ENCODE measurements at regions not wholly inside any gene's neighbourhood (a gene's known extent, or its start where the extent isn't known, plus 50 kb on each side); places are given as distances from the start of the nearest gene placed in this dataset.
"Not testable (repeated sequence)": the region's sequence is repeated elsewhere in the genome, so short reads cannot be mapped to it uniquely, and the experiment has no call there.

- ATAC-seq, result no peak
Observed at GRCh38 chr3:59406943-59407342, 357.1 kb upstream of the CFAP20DC start.

GRCh38 chr3:59404851-59405250, 355.0 kb upstream of the CFAP20DC start:
- ATAC-seq, result no peak
- no peak for DNase-seq
- intact Hi-C loops (cut with DNase I), result no loop called here

More at GRCh38 chr3:59406943-59407342, 357.1 kb upstream of the CFAP20DC start:
- no peak for DNase-seq
- intact Hi-C loops (cut with DNase I), result no loop called here

DNA sequence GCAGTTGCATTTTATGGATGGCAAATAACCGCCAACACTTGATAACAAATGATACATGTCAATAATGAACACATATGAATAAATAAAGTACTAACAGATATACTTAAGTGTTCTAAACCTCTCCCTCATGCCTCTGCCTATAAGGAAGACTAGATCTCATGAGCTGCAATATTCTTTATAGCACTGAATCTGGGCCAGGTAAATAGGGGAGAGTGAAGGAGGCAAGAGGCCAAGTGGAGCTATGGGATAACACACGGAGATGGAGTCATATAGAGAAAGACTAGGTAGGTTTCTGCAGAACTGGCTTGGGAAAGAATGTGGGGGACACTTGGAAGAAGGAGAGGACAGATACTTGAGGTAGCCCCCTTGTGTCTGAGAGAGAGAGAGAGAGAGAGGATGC, 354.2 kb upstream of the CFAP20DC start:
- intact Hi-C loops (cut with DNase I), result no loop called here
- DNase-seq (no peak), ATAC-seq (no peak)

- intact Hi-C loops (cut with DNase I), result no loop called here
- no peak for DNase-seq
- ATAC-seq, result no peak
Observed at GRCh38 chr3:59401924-59402323, 352.1 kb upstream of the CFAP20DC start.

DNA sequence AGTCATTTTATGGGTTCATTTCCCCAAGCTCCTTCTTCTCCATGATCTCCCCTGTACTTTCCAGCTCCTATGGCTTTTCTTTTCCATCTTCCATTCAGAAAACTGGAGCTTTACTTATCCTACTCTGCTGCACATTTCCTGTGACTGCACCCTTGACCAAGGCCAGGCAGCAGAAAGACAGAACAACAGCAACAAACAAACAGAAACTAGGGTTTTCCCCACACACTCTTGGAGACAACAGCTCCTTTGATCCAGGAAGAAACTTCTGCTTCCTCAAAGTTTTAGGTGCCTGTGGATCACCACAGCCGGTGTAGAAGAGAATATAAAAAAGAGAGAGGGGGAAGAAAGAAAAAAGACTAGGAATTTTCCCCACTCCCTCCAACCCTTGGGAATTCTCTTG, 342.3 kb upstream of the CFAP20DC start:
- intact Hi-C loops (cut with DNase I), result no loop called here
- ATAC-seq (no peak), DNase-seq (no peak)

- no peak for ATAC-seq
- intact Hi-C loops (cut with DNase I), result no loop called here
Observed at GRCh38 chr3:59391131-59391530, 341.3 kb upstream of the CFAP20DC start.

GRCh38 chr3:59388555-59389270, 338.9 kb upstream of the CFAP20DC start:
- no peak for DNase-seq
- no peak for ATAC-seq
- intact Hi-C loops (cut with DNase I), result no loop called here

More at GRCh38 chr3:59391131-59391530, 341.3 kb upstream of the CFAP20DC start:
- no peak for DNase-seq

DNA sequence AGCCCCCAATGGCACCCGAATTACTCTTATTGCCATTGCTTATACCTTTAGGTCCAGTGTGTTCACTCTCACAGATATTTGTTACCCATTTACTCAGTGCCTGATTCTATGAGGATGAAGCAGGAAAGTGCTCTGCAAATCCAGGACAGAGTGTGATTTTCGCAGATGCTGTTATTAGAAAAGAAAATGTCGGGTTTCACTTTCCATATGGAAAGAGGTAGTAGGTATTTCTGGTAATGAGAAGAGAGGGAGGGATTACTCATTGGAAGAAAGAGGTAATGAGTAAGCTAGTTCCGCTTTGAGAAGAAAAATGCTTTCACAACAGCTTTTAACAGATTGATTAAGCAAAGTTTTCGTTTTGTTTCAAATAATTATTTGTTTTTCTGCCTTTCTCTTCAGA, 336.3 kb upstream of the CFAP20DC start:
- DNase-seq (no peak), ATAC-seq (no peak)
- intact Hi-C loops (cut with DNase I), result no loop called here

DNA sequence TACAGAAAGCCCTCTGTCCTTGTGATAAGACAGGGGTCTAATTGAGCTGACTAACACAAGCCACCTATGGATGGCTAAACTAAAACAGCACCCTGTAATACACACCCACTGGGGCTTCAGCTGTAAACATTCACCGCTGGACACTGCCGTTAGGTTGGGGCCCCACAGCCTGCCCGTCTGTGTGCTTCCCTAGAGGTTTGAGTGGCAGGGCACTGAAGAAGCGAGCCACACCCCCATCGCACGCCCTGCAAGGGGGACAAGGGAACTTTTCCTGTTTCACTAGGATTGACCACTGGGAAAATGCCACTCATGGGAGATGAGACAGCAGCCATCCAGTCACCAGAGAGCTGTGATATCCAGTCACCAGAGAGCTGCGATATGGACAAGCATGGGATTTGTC, 335.7 kb upstream of the CFAP20DC start:
- intact Hi-C loops (cut with DNase I), result no loop called here
- ATAC-seq (no peak), DNase-seq (no peak)

DNA sequence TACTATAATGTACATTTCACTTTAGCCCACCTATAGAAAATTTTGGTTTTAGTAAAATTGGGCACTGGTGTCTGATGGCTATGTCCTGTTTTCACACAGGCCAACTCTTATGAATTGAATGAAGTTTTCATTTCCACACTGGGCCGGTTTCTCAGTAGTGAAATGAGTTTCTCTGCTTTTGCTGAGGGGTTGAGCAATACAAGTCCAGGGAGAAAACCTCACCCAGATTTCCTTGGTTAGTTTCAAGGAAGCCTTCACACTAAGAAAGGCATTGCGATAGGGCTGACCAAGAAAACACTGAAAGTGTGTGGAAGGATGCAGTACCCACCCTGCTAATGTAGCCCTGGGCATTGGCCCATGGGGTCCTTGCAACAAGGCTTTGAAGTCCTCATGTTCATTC, 331.5 kb upstream of the CFAP20DC start:
- no peak for ATAC-seq
- DNase-seq, result no peak
- intact Hi-C loops (cut with DNase I), result no loop called here

GRCh38 chr3:59380146-59380545, 330.3 kb upstream of the CFAP20DC start:
- ATAC-seq (no peak), DNase-seq (no peak)
- intact Hi-C loops (cut with DNase I), result no loop called here

- DNase-seq (no peak), ATAC-seq (no peak)
- intact Hi-C loops (cut with DNase I), result no loop called here
Observed at GRCh38 chr3:59374818-59375211, 325.0 kb upstream of the CFAP20DC start.

DNA sequence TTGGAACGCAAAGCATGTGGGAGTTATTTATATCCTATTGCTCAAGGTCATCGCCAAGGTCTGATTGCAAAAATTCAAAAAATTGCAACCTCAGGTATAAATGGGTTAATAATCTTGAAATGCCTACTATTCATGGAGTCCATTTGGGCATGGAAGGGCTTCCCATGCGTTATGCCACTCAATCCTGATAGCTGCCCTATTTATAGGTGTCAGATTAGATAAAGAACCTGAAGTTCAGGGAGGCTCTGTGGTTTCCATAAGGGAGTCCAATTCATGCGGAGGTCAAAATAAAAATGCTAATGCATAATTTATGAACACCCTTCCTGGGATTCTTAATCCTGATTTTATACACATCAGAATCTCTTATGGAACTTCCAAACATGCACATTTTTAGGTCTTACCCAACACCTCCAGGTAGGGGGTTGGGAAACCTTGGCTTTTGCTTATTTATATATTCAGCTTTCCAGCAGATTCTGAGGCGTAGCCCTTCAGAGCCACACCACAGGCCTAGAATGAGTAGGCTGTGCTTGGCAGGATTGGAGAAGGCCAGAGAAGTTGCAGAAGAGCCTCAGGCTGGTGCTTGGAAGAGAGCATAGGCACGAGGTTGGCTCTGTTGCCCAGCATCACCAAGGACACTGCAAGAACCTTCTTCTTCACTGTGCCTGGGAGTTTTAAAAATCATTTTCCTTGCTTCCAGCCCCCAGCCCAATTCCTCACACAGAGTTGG, 324.4 kb upstream of the CFAP20DC start:
- intact Hi-C loops (cut with DNase I), result no loop called here
- ATAC-seq (no peak), DNase-seq (no peak)

DNA sequence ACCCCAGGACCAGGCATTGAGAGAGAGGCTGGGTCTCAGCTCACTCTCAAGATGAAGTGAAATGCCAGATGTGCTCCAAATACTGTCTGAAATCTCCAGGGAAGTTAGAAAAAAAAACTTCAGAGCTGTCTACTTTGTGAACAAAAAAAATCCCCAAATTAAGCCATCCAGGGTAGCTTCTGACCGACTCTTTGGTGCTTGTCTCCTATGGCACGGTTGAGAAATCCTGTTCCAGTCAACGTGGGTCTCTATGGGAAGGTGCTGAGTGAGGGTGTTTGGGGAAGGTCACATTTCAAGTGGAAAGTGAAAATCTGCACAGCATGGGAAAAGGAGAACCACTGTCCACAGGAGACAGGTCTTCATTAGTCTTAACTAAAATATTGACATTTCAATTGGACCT, 322.5 kb upstream of the CFAP20DC start:
- no peak for ATAC-seq
- DNase-seq, result no peak
- intact Hi-C loops (cut with DNase I), result no loop called here

- intact Hi-C loops (cut with DNase I), result no loop called here
- DNase-seq, result no peak
- no peak for ATAC-seq
Observed at GRCh38 chr3:59368900-59369675, 319.3 kb upstream of the CFAP20DC start.

DNA sequence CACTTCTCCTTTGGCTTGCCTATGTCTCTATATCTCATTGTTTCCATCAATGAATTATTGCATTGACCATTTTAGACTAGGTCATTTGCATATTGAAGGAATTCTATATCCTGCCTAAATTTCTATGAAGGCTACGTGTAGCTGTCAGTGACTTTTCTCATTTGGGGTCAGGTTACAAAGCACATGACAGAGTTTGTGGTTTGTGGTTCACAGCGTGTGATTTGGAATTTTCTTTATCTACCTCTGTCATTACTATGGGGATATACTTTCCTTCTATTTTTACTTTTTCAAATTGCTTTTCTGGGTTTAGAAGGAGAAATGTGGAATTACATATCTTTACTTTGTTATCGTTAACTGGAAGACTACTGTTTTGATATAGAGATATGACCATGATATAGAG, 317.3 kb upstream of the CFAP20DC start:
- no peak for DNase-seq
- intact Hi-C loops (cut with DNase I), result no loop called here
- ATAC-seq, result no peak

- intact Hi-C loops (cut with DNase I), result no loop called here
- no peak for DNase-seq
- ATAC-seq, result no peak
Observed at GRCh38 chr3:59366218-59366617, 316.4 kb upstream of the CFAP20DC start.

DNA sequence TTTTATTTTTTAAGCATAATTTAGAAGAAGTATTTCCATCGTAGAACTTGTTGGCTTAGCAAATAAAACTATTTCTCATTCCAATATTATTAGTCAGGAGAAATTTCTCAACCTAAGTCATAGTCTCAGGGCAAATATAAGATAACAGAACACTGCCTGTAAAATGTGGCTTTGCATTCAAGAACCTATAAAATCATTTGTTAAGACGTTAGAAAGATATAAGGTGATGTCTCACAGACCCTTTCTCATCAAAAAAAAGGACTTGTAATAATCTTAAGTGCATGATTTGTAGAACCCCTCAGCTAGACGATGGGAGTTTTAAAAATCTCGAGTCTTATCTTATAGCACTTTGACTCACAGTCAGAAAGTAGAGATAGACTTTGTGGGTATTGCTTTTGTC, 314.7 kb upstream of the CFAP20DC start:
- ATAC-seq (no peak), DNase-seq (no peak)
- intact Hi-C loops (cut with DNase I), result no loop called here

- DNase-seq; intact Hi-C loops (cut with DNase I); ATAC-seq: not testable (repeated sequence)
Observed at GRCh38 chr3:59360312-59360711, 310.5 kb upstream of the CFAP20DC start.

DNA sequence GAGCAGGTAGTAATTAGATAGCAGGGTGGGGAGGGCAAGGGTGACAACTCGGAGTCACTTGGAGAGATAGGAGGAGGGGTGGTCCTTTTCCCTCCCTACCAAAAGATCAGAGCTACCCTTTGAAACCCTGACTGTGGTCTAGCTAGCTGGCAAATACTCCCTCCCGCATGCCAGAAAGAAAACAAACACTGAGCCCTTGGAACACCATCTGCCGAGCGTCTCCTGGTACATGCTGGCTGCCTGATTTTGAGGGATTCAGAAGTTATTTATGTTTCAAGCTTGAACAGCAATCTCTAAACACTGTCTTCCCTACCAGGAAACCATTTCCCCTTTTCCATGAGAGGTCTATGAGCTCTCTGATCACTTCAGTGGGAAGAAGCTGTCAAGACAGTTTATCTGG, 291.6 kb upstream of the CFAP20DC start:
- DNase-seq (no peak), ATAC-seq (no peak)
- intact Hi-C loops (cut with DNase I), result no loop called here
